GM21390 (cell line): ENCODE measurements at regions not wholly inside any gene's neighbourhood (a gene's known extent, or its start where the extent isn't known, plus 50 kb on each side); places are given as distances from the start of the nearest gene placed in this dataset.

Experiments used
- ATAC-seq: cut with Tn5 transposase; IDR thresholded peaks from one replicate; pipeline ENCODE4 v1.9.1; 2021; ENCODE audit not compliant: unreplicated experiment

DNA sequence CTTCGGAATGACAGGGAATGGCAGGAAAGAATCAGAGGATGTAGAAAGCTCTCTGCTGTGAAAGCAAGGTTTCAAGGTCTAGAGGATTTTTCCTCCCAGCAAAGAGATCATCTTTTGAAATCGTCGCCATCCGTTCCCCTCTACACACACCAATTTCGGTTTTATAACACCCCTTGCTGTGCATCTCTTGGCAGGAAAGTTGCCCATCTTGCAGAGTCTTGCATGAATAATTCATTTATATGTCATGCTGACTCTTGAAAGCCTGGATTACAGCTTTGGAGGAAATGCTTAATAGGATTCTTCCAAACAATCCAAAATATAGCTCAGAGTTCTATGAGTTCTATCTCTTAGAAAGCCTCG is 262.7 kb downstream of the CHL1 start:
- ATAC-seq, result no peak

DNA sequence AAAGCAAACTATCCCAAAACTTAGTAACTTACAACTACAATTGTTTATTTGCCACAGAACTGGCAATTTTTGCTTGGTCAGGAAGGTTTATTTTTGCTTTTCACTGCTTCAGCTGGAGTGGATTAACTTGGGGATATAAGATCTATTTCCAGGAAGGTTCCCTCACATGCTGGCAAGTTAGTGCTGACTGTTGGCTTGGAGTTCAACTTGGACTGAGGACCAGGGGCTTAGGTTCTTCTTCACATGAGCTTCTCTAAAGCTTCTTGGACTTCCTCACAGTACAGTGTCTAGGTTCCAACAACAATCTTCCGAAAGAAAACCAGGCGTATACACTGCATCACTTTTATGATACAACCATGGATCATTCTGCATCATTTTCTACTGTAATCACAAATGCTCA is 264.4 kb downstream of the CHL1 start:
- ATAC-seq, result no peak

DNA sequence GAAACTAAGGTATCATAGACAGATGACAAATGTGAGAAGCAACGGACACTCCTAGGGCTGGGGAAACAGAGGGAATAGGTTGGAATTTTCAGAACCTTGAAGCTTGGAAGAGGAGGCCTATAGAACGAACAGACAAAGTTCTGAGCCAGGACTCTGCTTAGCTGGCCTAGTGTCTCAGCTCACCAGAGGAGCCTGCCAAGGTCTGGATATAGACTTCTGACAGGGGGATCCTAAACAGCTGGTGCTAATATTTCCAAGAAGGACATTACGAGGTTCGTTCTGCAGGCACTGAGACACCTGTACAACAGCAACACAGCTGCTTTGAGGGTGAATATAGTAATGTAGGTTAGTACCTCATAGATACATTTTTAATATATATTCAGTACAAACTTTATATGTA is 266.3 kb downstream of the CHL1 start:
- no peak for ATAC-seq

DNA sequence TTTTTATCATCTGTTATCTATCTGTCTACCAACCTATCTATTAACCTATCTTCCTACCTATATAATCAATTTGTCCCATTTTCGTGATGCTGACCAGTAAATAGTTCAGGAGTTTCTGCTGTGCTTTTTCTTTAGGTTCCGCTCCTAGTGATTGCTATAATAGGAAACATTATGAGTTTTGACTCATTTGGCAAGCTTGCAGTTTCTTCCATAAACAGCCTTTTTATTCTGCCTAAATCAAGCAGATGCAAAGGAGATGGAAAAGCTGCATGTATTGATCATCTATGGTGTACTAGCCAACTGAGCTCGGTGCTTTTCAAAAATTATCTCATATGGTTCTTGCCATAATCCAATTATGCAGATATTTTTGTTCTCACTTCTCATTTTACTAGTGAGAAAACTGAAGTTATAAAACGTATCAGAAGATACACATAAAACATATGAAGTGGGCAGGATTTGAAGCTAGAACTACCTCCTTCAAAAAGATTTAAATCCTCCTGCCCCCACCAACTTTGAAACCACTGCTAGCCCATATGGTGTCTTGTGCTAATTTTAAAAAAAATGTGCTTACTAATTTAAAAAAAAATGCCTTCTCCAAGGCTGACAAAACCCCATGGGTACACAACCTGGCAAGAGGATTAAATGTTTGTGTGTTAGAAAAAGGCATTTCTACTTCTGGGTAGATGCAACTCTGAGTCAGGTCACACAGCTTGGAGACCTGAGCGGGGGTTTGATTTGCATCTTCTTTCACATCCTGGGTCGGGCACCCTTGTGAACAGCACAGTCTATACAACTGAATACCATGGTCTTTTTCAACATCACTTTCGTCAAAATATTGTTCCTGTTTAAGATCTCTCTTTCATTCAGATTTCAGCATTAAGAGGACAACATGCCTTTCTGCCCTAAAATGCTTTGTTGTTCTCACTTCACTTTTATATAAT is 267.0 kb downstream of the CHL1 start:
- ATAC-seq, result peak; percentile 98

DNA sequence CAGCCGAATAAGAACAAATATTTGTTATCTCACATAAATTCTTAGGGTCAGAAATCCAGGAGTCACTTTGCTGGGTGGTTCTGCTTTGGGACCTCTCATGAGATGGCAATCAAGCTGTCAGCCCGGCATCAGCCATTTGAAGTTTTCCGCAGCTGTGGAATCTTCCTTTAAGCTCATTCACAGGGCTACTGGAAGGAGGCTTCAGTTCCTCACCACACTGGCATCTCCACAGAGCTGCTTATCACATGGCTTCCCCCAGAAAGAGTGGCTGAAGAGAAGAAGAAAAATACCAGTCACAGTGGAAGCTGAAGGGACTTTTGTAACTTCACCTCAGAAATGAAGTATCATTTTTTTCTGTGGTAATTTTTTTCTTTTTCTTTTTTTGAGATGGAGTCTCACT is 267.7 kb downstream of the CHL1 start:
- peak; percentile 17 for ATAC-seq

DNA sequence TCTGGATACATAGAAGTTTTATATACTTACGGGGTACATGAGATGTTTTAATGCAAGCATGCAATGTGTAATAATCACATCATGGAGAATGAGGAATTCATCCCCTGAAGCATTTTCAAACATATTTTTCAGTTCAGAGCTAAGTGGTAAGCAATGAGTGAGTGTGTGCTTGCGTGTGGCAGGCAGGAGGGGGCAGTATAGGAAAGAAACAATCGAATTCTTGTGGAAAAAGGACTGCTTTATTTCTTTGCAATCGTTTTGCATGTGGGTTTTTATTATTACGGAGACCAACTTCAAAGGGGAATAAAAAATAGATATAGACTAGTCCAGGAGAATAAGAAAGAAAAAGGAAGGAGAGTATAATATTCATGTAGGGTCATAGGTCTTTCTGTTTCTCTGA is 271.6 kb downstream of the CHL1 start:
- ATAC-seq, result no peak

DNA sequence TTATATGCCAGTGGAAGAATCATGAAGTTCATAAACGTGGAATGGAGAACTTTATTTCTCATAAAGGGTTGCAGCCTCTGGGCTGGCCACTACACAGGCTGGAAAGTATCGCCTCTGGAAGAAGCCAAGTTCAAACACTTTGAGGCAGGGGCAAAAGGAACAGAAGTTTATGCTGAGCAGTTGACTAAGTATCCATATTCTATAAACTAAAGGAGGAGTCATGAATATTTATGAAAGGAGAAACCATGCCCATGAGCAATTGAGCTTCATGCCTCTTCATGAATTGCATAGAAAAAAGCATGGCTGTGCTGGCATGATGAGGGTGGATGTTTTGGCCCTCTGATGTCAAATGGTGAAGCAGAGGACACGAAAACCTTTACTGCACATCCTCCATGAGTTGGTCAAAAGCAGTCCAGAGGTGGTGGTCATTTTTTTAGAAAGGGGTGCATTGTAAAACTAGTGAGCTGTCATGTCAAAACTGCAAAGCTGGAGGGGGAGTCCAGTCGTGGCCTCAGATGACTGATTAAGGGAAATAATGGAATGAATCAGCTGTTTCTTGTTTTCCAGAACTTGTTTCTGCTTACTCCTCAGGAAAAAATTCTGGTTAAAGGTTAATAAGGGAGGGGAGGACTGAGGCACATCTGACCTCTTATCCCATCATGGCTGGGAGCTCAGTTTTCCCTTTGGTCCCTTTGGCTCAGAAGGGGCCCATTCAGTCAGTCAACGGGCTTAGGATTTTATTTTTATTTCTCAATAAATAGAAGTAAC is 276.7 kb downstream of the CHL1 start:
- ATAC-seq, result no peak

DNA sequence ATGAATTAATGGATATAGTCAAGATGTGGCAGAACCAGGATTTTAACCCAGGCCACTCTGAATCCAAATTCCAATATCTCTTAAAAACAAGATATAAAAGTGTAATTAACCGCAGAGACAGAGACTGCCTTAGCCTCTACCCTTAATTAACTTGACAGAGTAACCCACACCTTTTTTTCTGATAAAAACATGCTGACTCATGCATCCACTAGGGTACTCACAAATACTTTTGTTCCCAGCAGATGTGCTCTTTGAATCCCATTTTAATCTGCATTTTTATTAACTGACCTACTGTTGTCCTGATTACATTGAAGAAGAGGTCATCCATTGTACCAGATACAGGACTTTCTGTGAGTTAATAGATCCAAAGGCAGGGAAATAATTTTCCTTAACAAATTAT is 278.3 kb downstream of the CHL1 start:
- no peak for ATAC-seq

DNA sequence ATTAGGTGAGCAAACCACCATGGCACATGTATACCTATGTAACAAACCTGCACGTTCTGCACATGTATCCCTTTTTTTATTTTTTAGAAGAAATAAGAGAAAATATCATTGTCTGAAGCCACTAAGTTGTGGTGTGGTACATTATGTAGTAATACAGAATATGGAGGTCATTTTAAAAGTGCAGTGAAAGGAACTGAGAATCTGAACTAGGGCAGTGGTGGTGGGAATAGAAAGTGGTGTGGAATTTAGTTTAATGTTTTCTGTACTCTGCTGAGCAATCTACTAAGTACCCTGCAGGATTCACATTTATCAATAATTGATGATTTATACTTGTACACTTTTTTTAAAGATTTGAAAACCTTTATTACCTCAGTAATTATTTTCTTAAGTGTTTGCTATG is 283.5 kb downstream of the CHL1 start:
- peak; percentile 80 for ATAC-seq

DNA sequence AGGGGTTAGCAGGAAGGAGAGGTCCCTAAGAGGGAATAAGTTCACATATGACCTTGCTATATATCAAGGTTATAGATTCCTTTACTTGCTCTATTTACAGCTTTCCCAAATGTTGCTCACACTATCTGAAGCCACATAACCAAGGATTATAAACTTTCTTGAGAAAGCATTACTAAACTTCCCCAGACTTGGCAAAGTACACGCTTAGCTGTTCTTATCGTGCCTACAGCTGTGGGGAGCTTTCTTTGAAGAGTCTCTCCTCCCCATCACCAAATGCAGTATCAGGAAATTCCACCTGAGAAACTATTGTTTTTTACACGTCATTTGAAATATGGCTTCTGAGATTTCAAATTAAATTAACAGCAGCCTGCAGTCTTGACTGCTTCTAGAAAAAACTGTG is 284.5 kb downstream of the CHL1 start:
- ATAC-seq, result no peak

DNA sequence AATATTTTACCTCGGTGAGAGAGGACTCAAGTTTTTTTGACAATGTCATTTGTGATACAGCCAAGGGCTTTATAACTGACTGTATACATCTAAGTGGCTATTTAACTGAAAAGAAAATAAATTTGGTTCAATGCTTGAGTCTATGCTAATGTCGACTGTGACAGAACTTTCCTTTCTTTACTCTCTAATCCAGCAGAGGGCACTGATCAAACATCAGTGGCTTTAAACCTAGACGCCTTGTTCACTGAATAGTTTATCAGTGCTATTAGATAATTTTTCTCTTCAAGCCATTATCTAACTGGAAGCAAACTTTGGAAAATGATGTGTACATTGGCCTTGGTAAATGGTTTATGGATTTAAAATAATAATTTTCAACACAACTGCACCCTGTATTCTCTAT is 285.1 kb downstream of the CHL1 start:
- peak; percentile 51 for ATAC-seq

DNA sequence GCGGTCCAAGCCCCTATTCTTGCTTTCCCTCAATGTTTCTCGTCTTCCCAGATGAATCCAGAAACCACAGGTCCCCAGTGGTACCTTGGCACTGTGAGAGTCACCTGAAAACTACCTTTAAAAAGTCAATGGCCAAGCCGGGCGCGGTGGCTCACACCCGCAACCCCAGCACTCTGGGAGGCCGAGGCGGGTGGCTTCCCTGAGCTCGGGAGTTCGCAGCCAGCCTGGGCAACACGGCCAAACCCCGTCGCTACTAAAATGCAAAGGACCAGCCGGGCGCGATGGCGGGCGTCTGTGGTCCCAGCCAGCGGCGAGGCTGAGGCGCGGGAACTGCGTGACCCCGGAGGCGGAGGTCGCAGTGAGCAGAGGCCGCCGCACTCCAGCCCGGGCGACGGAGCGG is 285.9 kb downstream of the CHL1 start:
- no peak for ATAC-seq

DNA sequence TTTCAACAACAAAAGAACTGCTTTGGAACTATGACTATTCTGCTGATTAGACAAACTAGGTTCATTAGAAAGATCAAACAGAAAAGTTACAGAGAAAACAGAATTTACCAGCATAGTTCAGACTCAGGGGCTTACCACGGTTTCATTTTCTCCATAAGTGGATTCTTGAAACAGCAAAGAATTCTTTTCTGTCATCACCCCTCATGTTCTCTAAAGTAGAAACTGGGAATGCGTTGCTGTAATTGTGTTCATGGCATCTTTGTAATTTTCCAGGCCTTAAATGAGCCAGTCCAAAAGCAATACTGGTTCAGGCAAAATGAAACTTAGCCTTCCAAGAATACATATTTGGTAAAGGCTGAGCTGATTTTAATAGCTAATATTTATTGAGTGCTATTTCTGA is 287.8 kb downstream of the CHL1 start:
- no peak for ATAC-seq

DNA sequence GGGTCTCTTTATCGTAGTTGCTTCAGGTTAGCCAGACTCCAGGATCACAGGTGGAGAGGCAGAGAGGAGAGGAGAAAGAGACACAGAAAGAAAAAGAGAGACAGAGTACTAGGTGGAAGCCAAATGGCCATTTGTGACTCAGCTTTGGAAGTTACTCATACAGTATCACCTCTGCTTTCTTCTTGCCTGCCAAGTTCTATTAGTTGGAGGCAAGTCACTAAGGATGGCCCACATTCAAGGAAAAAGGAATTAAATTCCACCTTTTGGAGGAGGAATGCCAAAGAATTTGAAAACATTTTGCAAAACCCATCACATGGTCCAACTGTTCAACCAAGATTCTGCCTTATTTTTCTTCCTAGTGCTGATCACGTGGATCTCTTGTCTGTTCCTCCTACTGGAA is 291.1 kb downstream of the CHL1 start:
- no peak for ATAC-seq

DNA sequence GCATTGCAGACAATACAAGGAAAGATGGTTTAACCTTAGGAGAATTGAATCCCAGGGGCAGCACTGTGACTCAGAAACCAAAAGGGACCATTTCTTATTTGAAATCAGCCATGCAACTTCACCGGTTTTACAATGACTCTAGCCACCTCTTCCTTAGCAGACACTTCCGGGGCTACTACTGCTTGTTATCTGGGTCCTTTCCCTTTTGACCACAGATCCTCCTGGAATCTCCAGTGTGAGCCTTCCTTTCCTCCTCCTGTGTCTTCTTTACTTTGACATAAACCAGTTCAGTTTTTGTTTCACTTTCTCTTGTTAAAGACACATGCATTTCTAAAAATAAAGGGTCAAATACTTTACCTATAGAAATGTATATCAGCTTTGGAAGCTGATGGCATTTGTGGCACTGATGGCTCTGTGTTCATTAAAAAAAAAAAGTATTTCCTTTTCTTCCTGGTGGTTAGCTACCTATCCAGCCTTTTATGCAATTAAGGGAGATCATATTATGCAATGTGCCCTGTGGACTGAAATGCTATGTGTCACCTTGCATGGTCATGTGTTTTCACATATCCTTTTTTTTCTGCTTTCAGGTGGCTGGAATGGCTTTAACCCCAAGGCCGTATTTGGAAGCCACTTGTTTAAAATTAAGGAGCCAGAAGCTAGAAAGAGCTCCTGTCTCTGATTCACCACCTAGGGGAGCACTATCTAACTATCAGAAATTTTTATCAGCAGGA is 296.2 kb downstream of the CHL1 start:
- ATAC-seq, result peak; percentile 65

DNA sequence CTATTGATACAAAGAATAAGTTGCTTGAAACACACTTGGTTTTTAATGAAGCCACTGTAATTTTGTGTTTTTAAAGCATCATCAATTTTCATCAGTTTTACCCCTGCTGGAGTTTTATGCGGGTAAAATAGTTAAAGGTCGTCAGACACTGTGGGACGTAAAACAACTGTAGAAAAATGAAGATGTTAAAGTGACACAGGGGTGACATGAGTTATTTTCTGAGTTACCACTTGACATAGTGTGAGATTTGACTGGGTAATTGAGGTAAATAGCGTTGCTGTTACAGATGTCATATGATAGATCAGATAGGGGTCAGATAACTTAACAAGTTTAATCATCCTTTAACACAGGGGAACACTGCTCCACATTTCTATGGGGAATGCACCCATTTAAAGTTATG is 297.6 kb downstream of the CHL1 start:
- ATAC-seq, result no peak

DNA sequence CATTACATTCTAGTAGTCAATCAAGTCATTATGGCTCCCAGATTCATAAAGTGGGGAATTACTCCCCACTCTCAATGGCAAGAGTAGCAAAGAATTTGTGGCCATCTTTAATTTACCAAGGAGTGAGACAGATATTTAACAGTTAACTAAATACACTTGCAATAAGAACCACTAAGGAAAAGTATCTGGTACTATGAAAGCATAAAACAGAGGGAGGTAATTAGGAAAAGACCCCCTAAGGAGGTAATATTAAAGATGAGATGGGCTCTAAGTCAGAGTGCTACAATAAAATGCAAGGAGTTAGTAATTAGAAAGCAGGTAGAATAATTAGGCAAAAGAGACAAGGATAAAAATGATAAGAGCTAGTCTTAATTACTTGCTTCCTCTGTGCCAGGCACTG is 301.9 kb downstream of the CHL1 start:
- no peak for ATAC-seq

DNA sequence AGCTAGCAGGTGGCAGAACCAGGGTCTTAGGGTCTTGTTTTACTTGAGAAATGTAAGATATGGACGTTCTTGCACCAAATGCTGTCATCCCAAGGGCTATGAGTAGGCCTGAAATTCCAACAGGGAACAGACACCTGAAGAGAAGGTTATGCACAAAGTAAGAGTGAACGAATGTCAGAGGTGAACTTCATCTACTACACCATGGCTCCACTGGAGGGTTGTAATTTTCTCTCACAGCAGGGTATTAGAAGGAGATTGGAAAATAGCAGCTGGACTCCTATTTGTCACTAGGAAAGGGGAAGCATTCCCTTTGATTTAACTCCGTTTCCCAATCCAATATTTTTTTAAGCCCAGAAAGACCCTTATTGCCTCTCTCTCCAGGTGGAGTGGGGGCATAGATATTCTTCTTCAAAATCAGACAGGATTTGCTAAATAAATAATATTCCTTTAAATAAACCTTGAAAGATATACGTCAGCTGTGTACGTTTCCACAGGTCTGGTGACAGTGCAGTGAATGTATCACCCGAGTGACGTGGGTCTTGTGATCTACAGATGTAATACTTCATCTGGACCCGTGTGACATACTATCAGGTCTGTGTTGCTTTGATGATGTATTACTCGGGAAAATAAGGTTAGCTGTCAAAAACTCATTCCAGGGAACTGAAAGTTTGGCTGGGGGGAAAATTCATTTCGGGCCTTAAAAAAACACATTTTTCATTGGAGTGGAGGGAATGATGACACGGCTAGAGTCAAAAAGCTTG is 302.6 kb downstream of the CHL1 start:
- ATAC-seq, result no peak

DNA sequence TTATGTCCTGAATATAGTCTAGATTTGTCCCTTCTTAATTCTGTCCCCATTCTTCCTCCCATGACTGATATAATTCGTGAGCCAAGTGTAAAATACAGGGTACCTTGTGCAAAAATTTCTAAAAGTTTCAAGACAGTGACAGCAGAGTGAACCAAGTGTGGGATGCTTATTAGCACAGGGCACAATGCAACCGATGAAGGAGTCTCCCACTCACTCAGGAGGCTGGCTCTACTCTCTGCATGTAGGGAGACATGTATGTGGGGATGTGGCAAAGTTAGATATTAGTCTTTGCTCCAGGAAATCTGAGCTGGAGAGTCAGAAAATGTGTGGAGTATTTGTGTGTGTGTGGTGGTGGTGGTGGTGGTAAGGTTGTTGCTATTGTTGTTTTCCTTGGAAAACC is 305.9 kb downstream of the CHL1 start:
- ATAC-seq, result no peak

DNA sequence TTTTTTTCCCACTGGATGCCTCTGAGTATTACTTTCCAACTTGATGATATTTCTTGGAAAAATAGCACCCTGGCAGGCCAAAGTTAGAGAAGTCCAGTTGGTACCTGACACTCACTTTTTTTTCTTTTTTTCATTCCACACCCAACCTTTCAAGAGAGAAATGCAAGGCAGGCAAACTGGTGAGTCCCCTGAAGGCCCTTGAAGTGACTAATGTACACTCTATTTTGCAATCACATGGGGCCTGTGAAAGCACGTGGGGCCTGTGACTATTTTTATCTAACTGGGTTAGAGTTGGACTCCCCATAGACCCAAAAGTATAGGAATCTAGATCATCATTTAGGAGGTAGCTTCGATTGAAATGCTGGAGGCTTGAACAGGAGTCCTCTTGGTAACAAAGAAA is 316.7 kb downstream of the CHL1 start:
- no peak for ATAC-seq

DNA sequence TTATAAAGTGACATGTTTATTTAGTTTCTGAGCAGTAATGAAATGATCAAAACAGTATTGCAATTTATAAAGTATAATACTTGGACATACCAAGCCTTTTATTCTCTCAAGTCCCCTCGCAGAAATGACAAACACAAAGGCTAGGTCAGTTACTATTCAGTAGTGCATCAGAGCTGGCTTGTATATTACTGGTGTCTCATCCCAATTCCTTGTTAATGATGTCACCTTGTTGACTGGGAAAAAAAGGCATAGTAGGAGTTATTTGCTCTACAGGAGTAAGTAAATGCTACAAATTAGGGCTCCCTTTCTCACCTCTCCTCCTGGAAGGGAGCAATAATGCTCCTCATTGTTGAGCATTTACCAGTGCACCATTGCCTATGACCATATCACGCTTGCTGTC is 317.6 kb downstream of the CHL1 start:
- ATAC-seq, result no peak
